ENCODE measurements at regions not wholly inside any gene's neighbourhood (a gene's known extent, or its start where the extent isn't known, plus 50 kb on each side); places are given as distances from the start of the nearest gene placed in this dataset.

- Histone ChIP-seq H3K4me1 (ENCODE audit: control insufficient read depth, extremely low read depth, insufficient read depth, low read length) (no peaks in the 10 kb centered on the region), H3K27me3 (ENCODE audit: control insufficient read depth, insufficient read depth, low read length) (no peaks in the 10 kb centered on the region), H3K9me3 (ENCODE audit: control insufficient read depth, insufficient read depth, low read depth, low read length) (no peaks in the 10 kb centered on the region), H3K9ac (ENCODE audit: insufficient read depth, low read length) (no peak overlapping the region), H4K20me1 (ENCODE audit: control insufficient read depth, extremely low read depth, insufficient read depth, low read length) (no peaks in the 10 kb centered on the region), H2AFZ (ENCODE audit: low read length) (no peak overlapping the region), H3K79me2 (ENCODE audit: control insufficient read depth, insufficient read depth, low read length) (no peaks in the 10 kb centered on the region), H3K4me2 (ENCODE audit: extremely low read depth, insufficient read depth, low read length) (no peak overlapping the region), H3K27ac (ENCODE audit: insufficient read depth, low read length) (no peak overlapping the region), H3K36me3 (ENCODE audit: control insufficient read depth, insufficient read depth, low read length) (no peaks in the 10 kb centered on the region), H3K4me3 (replicated peaks in 1 of 4; ENCODE audit: control extremely low read depth in 1 of 4, insufficient read depth in 1 of 4, low read depth in 3 of 4, low read length in 4 of 4) (no peak overlapping the region)
- TF ChIP-seq, protein P1, sequence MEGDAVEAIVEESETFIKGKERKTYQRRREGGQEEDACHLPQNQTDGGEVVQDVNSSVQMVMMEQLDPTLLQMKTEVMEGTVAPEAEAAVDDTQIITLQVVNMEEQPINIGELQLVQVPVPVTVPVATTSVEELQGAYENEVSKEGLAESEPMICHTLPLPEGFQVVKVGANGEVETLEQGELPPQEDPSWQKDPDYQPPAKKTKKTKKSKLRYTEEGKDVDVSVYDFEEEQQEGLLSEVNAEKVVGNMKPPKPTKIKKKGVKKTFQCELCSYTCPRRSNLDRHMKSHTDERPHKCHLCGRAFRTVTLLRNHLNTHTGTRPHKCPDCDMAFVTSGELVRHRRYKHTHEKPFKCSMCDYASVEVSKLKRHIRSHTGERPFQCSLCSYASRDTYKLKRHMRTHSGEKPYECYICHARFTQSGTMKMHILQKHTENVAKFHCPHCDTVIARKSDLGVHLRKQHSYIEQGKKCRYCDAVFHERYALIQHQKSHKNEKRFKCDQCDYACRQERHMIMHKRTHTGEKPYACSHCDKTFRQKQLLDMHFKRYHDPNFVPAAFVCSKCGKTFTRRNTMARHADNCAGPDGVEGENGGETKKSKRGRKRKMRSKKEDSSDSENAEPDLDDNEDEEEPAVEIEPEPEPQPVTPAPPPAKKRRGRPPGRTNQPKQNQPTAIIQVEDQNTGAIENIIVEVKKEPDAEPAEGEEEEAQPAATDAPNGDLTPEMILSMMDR (conservative IDR thresholded peaks at IDR 0.05 in 1 of 2, IDR thresholded peaks at IDR 0.05 in 1 of 2; ENCODE audit: low read depth in 1 of 2, low read length in 2 of 2): no peak
- no peak for DNase-seq (ENCODE audit: low read depth in 2 of 2)
Observed at GRCh38 chr1:87929906-87930305, 601.2 kb downstream of the LMO4 start.

- Histone ChIP-seq H3K27me3 (ENCODE audit: control insufficient read depth, insufficient read depth, low read length) (no peaks in the 10 kb centered on the region), H3K79me2 (ENCODE audit: control insufficient read depth, insufficient read depth, low read length) (no peaks in the 10 kb centered on the region), H3K27ac (ENCODE audit: insufficient read depth, low read length) (no peak overlapping the region), H3K36me3 (ENCODE audit: control insufficient read depth, insufficient read depth, low read length) (no peaks in the 10 kb centered on the region), H3K4me2 (ENCODE audit: extremely low read depth, insufficient read depth, low read length) (no peak overlapping the region), H3K9me3 (ENCODE audit: control insufficient read depth, insufficient read depth, low read depth, low read length) (no peaks in the 10 kb centered on the region), H2AFZ (ENCODE audit: low read length) (no peak overlapping the region), H3K4me3 (replicated peaks in 1 of 4; ENCODE audit: control extremely low read depth in 1 of 4, insufficient read depth in 1 of 4, low read depth in 3 of 4, low read length in 4 of 4) (no peak overlapping the region), H3K9ac (ENCODE audit: insufficient read depth, low read length) (no peak overlapping the region), H3K4me1 (ENCODE audit: control insufficient read depth, extremely low read depth, insufficient read depth, low read length) (no peaks in the 10 kb centered on the region), H4K20me1 (ENCODE audit: control insufficient read depth, extremely low read depth, insufficient read depth, low read length) (no peaks in the 10 kb centered on the region)
- DNase-seq (ENCODE audit: low read depth in 2 of 2): no peak
- TF ChIP-seq, protein P1 (conservative IDR thresholded peaks at IDR 0.05 in 1 of 2, IDR thresholded peaks at IDR 0.05 in 1 of 2; ENCODE audit: low read depth in 1 of 2, low read length in 2 of 2): no peak
- no peak for TF ChIP-seq EZH2 (IDR thresholded peaks at IDR 0.05; ENCODE audit: low read length, missing control alignments)
Observed at GRCh38 chr1:87930796-87931195, 602.1 kb downstream of the LMO4 start.

DNA sequence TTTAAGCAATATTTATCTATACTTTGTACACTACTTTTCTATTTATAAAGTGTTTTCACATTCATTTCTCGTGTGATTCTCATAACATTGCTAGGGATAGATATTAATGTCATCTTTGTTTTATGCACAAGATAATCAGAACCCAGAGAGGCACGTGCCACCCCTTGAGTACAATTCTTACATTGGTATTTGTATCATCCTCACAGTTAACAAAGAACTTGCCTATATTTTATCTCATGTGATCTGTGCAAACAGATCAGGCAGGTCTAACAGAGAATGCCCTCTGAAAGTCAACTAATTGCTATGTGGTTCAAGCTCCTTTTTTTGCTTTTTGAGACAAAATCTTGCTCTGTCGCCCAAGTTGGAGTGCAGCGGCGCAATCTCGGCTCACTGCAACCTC is 604.5 kb downstream of the LMO4 start:
- H2AFZ ChIP-seq (ENCODE audit: low read length): no peak overlapping the region
- no peaks in the 10 kb centered on the region for H3K4me1 ChIP-seq (ENCODE audit: control insufficient read depth, extremely low read depth, insufficient read depth, low read length)
- no peaks in the 10 kb centered on the region for H4K20me1 ChIP-seq (ENCODE audit: control insufficient read depth, extremely low read depth, insufficient read depth, low read length)
- no peaks in the 10 kb centered on the region for H3K9me3 ChIP-seq (ENCODE audit: control insufficient read depth, insufficient read depth, low read depth, low read length)
- H3K4me2 ChIP-seq (ENCODE audit: extremely low read depth, insufficient read depth, low read length): no peak overlapping the region
- H3K27ac ChIP-seq (ENCODE audit: insufficient read depth, low read length): no peak overlapping the region
- no peaks in the 10 kb centered on the region for H3K27me3 ChIP-seq (ENCODE audit: control insufficient read depth, insufficient read depth, low read length)
- no peaks in the 10 kb centered on the region for H3K36me3 ChIP-seq (ENCODE audit: control insufficient read depth, insufficient read depth, low read length)
- H3K79me2 ChIP-seq (ENCODE audit: control insufficient read depth, insufficient read depth, low read length): no peaks in the 10 kb centered on the region
- no peak overlapping the region for H3K4me3 ChIP-seq (replicated peaks in 1 of 4; ENCODE audit: control extremely low read depth in 1 of 4, insufficient read depth in 1 of 4, low read depth in 3 of 4, low read length in 4 of 4)
- H3K9ac ChIP-seq (ENCODE audit: insufficient read depth, low read length): no peak overlapping the region
- TF ChIP-seq, protein P1 (conservative IDR thresholded peaks at IDR 0.05 in 1 of 2, IDR thresholded peaks at IDR 0.05 in 1 of 2; ENCODE audit: low read depth in 1 of 2, low read length in 2 of 2): no peak
- TF ChIP-seq EZH2 (IDR thresholded peaks at IDR 0.05; ENCODE audit: low read length, missing control alignments): no peak
- DNase-seq (ENCODE audit: low read depth in 2 of 2): no peak

Measured in fibroblast of lung (primary cell).